H1 (cell line): ENCODE measurements at regions not wholly inside any gene's neighbourhood (a gene's known extent, or its start where the extent isn't known, plus 50 kb on each side); places are given as distances from the start of the nearest gene placed in this dataset.

Experiments used
- ASH2L ChIP-seq: fragments of 200-600, 300-600 bp; sonication (generic); IDR thresholded peaks from one replicate; pipeline ENCODE4 v1.7.1; 2017; ENCODE audit warnings: low read length
- CBX5 ChIP-seq: fragments of 300-800, 300-1000 bp; sonication (generic); IDR thresholded peaks from 2 replicates; pipeline ENCODE4 v1.7.1; 2016; ENCODE audit warnings: antibody characterized with exemption, low read length, low read depth
- CTBP2 ChIP-seq: IDR thresholded peaks from 2 replicates; pipeline ENCODE4 v1.7.0; 2011; ENCODE audit warnings: borderline replicate concordance, mild to moderate bottlenecking, moderate library complexity, mixed read lengths, low read length; ENCODE audit not compliant: insufficient read depth, insufficient read length
- JUND ChIP-seq: IDR thresholded peaks from 2 replicates; pipeline ENCODE4 v1.6.1; 2011; ENCODE audit warnings: mild to moderate bottlenecking, improper control_type of control experiment, low read length
- NRF1 ChIP-seq: IDR thresholded peaks from 2 replicates; pipeline ENCODE4 v1.6.1; 2011; ENCODE audit warnings: mild to moderate bottlenecking, low read depth, low read length, improper control_type of control experiment
- POLR2A ChIP-seq, 2 experiments: IDR thresholded peaks; 1 replicate in 1 of 2; 2 replicates in 1 of 2; pipeline ENCODE4 v1.6.1; 2011; ENCODE audit warnings: low read depth in 2 of 2, low read length in 2 of 2, mild to moderate bottlenecking in 2 of 2; ENCODE audit errors: control extremely low read depth in 1 of 2
- RFX5 ChIP-seq: IDR thresholded peaks from 2 replicates; pipeline ENCODE4 v1.6.1; 2011; ENCODE audit warnings: low read depth, low read length, improper control_type of control experiment, borderline replicate concordance
- SAP30 ChIP-seq: fragments of 300-600 bp; sonication (generic); IDR thresholded peaks from 2 replicates; pipeline ENCODE4 v1.7.1; 2012; ENCODE audit warnings: low read length, moderate library complexity, mild to moderate bottlenecking, inconsistent platforms; ENCODE audit not compliant: insufficient read depth, insufficient replicate concordance
- SIX5 ChIP-seq: IDR thresholded peaks from 2 replicates; pipeline ENCODE4 v1.6.1; 2011; ENCODE audit warnings: mild to moderate bottlenecking, low read depth, low read length

DNA sequence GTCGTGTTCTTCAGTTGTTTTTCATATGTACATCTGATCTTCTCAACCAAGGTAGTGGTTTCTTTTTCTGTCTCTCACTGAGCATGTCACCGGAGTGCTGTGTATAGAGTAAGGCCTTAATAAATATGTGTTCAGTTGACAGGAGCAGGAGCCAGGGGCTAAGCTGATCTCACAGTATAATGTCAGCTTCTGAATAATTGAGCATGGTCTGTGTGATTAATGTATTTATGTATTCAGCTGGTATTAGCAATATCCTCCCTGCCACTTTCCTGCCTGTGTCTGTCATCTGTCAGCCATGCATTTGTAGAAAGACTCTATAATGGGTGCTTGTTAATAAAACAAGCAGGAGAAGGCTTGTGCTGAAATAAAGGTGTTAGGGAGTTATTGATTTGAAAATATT is 198.9 kb downstream of the ADCYAP1 start (continued):
- no peak for TF ChIP-seq CBX5
- no peak for TF ChIP-seq ASH2L
- TF ChIP-seq CTBP2, result no peak
- no peak for TF ChIP-seq SAP30
- no peak for TF ChIP-seq SIX5
- TF ChIP-seq POLR2A (IDR thresholded peaks at IDR 0.05; ENCODE audit: control extremely low read depth in 1 of 2, low read depth in 2 of 2, low read length in 2 of 2), result no peak
- TF ChIP-seq JUND, result no peak
- no peak for TF ChIP-seq NRF1
- no peak for TF ChIP-seq RFX5
